ENCODE measurements at regions not wholly inside any gene's neighbourhood (a gene's known extent, or its start where the extent isn't known, plus 50 kb on each side); places are given as distances from the start of the nearest gene placed in this dataset.
A peak's percentile ranks its signal among the peaks of the same experiment; 100 is the strongest.

GRCh38 chr5:165913059-165913458 lies 2378.4 kb upstream of the WWC1 start:
- no peak for DNase-seq

- no peak for DNase-seq
These were observed 2377.0 kb upstream of the WWC1 start for GRCh38 chr5:165914456-165914855.

- no peak for DNase-seq
These were observed 2372.2 kb upstream of the WWC1 start for GRCh38 chr5:165919196-165919595.

- no peak for DNase-seq
These were observed 2370.8 kb upstream of the WWC1 start for GRCh38 chr5:165920655-165921054.

GRCh38 chr5:165928971-165929370 lies 2362.5 kb upstream of the WWC1 start:
- no peak for DNase-seq

GRCh38 chr5:165940541-165940940 lies 2350.9 kb upstream of the WWC1 start:
- DNase-seq = no peak

- no peak for DNase-seq
These were observed 2334.6 kb upstream of the WWC1 start for GRCh38 chr5:165956854-165957253.

- no peak for DNase-seq
These were observed 2309.8 kb upstream of the WWC1 start for GRCh38 chr5:165981671-165982070.

- no peak for DNase-seq
These were observed 2295.1 kb upstream of the WWC1 start for GRCh38 chr5:165996201-165996875.

- DNase-seq = no peak
These were observed 2291.6 kb upstream of the WWC1 start for GRCh38 chr5:165999693-166000320.

- no peak for DNase-seq
These were observed 2287.4 kb upstream of the WWC1 start for GRCh38 chr5:166004006-166004405.

GRCh38 chr5:166013415-166013814 lies 2278.0 kb upstream of the WWC1 start:
- DNase-seq = no peak

GRCh38 chr5:166014256-166014655 lies 2277.2 kb upstream of the WWC1 start:
- DNase-seq = no peak

- no peak for DNase-seq
These were observed 2272.7 kb upstream of the WWC1 start for GRCh38 chr5:166018716-166019115.

GRCh38 chr5:166022065-166022464 lies 2269.4 kb upstream of the WWC1 start:
- no peak for DNase-seq

- DNase-seq = no peak
These were observed 2266.5 kb upstream of the WWC1 start for GRCh38 chr5:166024970-166025369.

- no peak for DNase-seq
These were observed 2263.9 kb upstream of the WWC1 start for GRCh38 chr5:166027582-166027981.

- peak; percentile 65 for DNase-seq
These were observed 2259.5 kb upstream of the WWC1 start for GRCh38 chr5:166031926-166032325.

GRCh38 chr5:166032601-166033000 lies 2258.8 kb upstream of the WWC1 start:
- no peak for DNase-seq

- DNase-seq = no peak
These were observed 2245.5 kb upstream of the WWC1 start for GRCh38 chr5:166045961-166046360.

GRCh38 chr5:166046956-166047355 lies 2244.5 kb upstream of the WWC1 start:
- no peak for DNase-seq

- DNase-seq = no peak
These were observed 2240.9 kb upstream of the WWC1 start for GRCh38 chr5:166050531-166050930.

GRCh38 chr5:166058660-166059059 lies 2232.8 kb upstream of the WWC1 start:
- no peak for DNase-seq

- no peak for DNase-seq
These were observed 2229.4 kb upstream of the WWC1 start for GRCh38 chr5:166062094-166062493.

- DNase-seq = no peak
These were observed 2228.7 kb upstream of the WWC1 start for GRCh38 chr5:166062719-166063118.

Measured in islet precursor cell (in vitro differentiated cells).